ENCODE measurements at regions not wholly inside any gene's neighbourhood (a gene's known extent, or its start where the extent isn't known, plus 50 kb on each side); places are given as distances from the start of the nearest gene placed in this dataset.

DNA sequence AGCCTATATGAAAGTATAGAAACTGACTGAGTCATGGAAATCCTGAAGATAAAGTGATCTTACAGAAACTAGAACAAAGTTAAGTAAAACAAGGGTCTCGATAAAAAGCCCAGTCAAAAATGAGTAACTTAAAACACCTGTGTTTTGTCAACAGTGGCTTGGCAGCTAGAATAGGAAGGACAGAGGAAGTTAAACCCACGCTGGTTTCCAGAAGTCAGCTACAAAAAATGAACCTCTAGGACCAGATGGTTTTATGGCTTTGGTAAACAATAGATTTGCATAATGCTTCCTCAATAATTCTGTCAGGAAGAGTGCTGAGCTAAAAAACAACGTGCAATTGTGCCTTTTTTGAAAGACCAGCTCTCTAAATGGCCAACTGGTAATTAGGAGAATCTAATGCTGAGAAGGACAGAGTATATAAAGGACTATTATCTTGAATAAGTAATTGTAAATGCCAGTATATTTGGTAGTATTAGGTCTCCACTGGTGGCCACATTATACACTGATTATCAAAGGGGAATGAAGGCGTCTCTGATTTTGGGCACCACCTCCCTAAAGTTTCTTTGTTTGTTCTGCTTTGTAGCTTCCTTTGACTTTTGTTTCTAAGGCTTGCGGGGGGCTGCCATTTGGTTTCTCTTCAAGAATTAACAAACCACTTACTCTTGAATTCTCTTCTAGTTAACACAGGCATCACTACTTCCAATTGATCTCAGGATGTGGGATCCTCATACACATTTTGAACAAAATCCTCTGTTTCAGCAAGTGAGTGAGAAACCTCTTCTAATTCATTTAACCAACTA, 72.2 kb upstream of the PPP3CA start:
- TF ChIP-seq, protein P1, sequence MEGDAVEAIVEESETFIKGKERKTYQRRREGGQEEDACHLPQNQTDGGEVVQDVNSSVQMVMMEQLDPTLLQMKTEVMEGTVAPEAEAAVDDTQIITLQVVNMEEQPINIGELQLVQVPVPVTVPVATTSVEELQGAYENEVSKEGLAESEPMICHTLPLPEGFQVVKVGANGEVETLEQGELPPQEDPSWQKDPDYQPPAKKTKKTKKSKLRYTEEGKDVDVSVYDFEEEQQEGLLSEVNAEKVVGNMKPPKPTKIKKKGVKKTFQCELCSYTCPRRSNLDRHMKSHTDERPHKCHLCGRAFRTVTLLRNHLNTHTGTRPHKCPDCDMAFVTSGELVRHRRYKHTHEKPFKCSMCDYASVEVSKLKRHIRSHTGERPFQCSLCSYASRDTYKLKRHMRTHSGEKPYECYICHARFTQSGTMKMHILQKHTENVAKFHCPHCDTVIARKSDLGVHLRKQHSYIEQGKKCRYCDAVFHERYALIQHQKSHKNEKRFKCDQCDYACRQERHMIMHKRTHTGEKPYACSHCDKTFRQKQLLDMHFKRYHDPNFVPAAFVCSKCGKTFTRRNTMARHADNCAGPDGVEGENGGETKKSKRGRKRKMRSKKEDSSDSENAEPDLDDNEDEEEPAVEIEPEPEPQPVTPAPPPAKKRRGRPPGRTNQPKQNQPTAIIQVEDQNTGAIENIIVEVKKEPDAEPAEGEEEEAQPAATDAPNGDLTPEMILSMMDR (IDR thresholded peaks at IDR 0.05; ENCODE audit: insufficient read depth, low read length, poor library complexity, severe bottlenecking) = no peak
- TF ChIP-seq EZH2phosphoT487 (conservative IDR thresholded peaks at IDR 0.05; ENCODE audit: low read length) = no peak
